HPDE6-E6E7 (cell line): ENCODE measurements at regions not wholly inside any gene's neighbourhood (a gene's known extent, or its start where the extent isn't known, plus 50 kb on each side); places are given as distances from the start of the nearest gene placed in this dataset.
"Not testable (repeated sequence)": the region's sequence is repeated elsewhere in the genome, so short reads cannot be mapped to it uniquely, and the experiment has no call there.

Experiments used
- DNase-seq: peaks from one replicate; pipeline ENCODE4 v3.0.0; 2011; ENCODE audit warnings: missing footprints; ENCODE audit errors: extremely low spot score

GRCh38 chr1:81270051-81270450 is 530.7 kb upstream of the ADGRL2 start:
- DNase-seq: no peak

- no peak for DNase-seq
These were observed 535.8 kb upstream of the ADGRL2 start for GRCh38 chr1:81264976-81265375.

- DNase-seq: no peak
These were observed 540.9 kb upstream of the ADGRL2 start for GRCh38 chr1:81259625-81260411.

DNA sequence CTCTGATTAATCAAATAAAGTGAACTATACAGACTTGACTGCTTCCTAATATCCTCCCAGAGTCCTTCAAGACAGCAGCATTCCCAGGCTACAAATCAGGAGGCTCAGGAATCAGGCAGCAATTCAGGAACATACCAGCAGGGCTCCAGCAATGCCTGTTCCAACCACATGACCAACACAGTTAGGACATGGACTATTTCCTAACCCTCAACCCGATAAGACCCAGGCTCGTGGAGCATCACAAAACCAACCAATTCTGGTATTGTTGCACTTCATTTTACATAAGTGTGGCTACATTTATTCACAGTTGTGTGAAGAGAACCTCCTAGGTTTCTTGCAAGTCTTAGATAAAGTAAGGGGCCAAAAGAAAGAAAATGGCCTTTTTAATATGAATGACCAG is 546.2 kb upstream of the ADGRL2 start:
- no peak for DNase-seq

DNA sequence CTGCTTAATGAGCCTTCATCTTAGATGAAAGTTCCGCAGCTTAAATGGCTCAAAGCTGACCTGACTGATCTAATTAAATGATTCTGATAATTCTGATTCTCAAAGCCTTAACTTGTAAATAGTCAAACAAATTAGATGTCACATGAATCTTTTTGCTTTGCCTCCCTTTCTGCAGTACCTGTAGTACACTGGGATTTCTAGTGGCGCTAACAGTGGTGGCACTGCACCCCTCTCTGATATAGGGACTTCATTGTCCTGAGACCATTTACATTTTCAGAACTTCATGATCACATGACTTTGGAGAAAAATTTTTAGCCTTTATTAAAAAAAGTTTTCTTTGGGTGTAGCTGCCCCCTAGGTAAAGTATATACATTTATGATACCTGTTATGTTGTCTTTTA is 546.7 kb upstream of the ADGRL2 start:
- no peak for DNase-seq

- DNase-seq: no peak
These were observed 548.1 kb upstream of the ADGRL2 start for GRCh38 chr1:81252471-81253151.

GRCh38 chr1:81250825-81251224 is 549.9 kb upstream of the ADGRL2 start:
- DNase-seq: not testable (repeated sequence)

DNA sequence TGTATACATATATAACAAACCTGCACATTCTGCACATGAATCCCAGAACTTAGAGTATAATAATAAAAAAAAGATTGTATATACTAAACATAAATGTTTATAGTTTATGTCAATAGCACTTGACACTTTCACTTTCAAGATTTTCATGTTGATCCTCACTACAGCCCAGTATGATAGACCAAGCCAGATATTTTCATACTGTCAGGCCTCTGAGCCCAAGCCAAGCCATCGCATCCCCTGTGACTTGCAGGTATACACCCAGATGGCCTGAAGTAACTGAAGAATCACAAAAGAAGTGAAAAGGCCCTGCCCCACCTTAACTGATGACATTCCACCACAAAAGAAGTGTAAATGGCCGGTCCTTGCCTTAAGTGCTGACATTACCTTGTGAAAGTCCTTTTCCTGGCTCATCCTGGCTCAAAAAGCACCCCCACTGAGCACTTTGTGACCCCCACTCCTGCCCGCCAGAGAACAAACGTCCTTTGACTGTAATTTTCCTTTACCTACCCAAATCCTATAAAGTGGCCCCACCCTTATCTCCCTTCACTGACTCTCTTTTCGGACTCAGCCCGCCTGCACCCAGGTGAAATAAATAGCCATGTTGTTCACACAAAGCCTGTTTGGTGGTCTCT is 555.5 kb upstream of the ADGRL2 start:
- DNase-seq: not testable (repeated sequence)

- not testable (repeated sequence) for DNase-seq
These were observed 556.1 kb upstream of the ADGRL2 start for GRCh38 chr1:81244612-81245011.

- no peak for DNase-seq
These were observed 558.6 kb upstream of the ADGRL2 start for GRCh38 chr1:81242103-81242502.

DNA sequence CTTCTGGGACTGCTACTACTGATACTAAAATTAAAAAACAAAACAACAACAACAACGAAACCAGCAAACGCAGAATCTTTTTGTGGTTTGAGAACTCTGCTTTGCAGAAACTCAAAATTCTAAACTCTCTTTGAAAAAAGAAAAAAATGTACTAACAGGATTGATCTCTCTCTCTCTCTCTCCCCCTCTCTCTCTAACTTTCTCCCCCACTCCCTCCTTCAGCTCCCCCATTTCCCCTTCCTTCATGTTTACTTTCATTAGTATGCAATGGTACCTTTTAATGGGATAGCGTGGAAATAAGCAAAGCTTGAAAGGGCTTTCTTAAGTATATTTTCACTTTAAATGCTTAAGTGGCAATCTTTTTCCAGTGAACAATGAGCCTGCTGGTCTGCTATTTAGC is 562.6 kb upstream of the ADGRL2 start:
- no peak for DNase-seq

GRCh38 chr1:81237473-81238089 is 563.2 kb upstream of the ADGRL2 start:
- no peak for DNase-seq

GRCh38 chr1:81234237-81234636 is 566.5 kb upstream of the ADGRL2 start:
- DNase-seq: no peak

- DNase-seq: no peak
These were observed 567.1 kb upstream of the ADGRL2 start for GRCh38 chr1:81233591-81233990.

- DNase-seq: no peak
These were observed 568.3 kb upstream of the ADGRL2 start for GRCh38 chr1:81232420-81232819.

GRCh38 chr1:81231729-81232038 is 569.0 kb upstream of the ADGRL2 start:
- DNase-seq: no peak

- DNase-seq: no peak
These were observed 569.6 kb upstream of the ADGRL2 start for GRCh38 chr1:81230983-81231728.

DNA sequence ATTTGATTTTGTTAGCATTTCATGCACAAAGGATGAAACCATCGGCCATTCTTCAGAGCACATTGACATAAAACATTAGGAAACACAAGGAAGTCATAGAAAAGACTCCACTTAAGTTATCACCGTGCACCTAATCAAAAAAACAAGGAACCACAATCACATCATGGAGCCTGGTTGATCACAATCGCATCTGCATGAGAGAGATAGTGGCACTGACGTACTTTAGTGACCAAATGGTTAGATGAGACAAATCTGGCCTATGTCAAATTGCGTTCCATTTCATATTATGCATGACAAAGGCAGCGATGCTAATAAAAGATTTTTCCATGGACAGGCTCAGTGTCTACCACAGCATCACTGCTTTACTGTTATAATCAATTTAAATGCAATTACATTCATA is 571.8 kb upstream of the ADGRL2 start:
- DNase-seq: no peak

DNA sequence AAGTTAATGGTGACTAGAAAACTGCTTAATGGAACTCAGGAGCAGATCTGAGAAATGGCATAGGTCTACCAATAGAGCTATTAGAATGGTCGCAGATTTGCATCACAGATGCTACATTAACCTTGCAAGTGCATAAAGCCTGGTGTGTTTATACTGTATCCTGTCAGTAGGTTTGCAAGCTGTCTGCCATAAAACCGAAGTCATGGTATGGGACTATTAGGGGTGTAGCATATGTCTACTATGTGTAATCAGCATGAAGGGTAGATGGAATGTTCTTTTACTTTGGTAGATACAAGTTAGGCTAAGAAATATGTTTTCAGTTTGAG is 574.2 kb upstream of the ADGRL2 start:
- no peak for DNase-seq

GRCh38 chr1:81225789-81226602 is 574.7 kb upstream of the ADGRL2 start:
- DNase-seq: no peak

DNA sequence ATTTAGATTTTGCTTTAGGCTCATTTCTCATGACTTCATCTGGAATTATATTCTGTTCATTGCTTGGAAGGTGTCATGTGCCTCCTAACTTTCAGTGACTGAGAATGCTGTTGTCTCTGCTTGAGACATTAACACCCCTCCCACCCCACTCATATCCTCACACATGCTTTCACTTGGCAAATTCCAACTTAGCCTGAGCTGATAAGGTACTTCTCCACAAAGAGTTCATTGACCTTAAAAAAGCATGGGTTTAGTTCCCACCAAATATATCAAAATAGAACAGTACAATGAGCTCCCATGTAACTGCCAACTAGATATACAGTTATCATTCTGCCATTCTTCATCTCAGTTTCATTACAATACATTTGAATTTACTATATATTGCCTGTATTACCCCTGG is 576.5 kb upstream of the ADGRL2 start:
- no peak for DNase-seq
